ENCODE measurements at regions not wholly inside any gene's neighbourhood (a gene's known extent, or its start where the extent isn't known, plus 50 kb on each side); places are given as distances from the start of the nearest gene placed in this dataset.
A peak's percentile ranks its signal among the peaks of the same experiment; 100 is the strongest.
"Not testable (repeated sequence)": the region's sequence is repeated elsewhere in the genome, so short reads cannot be mapped to it uniquely, and the experiment has no call there.

DNA sequence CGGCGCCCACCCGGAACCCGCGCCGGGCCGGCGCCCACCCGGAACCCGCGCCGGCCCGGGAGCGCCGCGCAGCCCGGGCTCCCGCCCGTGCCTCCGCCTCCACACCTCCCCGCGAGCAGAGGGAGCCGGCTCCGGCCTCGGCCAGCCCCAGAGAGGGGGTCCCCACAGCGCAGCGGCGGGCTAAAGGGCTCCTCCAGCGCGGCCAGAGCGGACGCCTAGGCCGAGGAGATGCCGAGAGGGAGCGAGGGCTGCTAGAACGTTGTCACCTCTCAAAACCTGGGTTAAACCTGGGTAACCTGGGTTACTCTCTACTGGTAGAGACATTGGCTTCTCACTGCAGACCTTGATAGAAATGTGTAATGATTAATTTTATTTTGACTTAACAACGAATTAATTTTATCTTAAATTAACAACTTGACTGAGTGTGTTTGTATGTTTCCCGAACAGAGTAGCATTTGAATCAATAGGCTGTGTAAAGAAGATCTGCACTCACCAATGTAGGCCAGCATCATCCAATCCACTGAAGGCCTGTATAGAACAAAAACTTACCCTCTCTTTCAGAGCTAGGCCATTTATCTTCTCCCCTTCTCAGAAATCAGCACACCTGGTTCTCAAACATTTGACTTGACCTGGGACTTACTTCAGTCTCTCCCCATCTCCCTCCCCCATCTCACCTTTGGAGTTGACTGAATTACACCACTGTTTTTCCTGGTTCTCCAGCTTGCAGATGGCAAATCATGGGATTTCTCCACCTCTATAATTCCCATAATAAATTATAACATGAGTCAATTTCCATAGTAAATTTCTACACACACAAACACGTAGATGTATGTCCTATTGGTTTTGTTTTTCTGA, 242.7 kb downstream of the ASXL3 start:
- TF ChIP-seq, protein P1, sequence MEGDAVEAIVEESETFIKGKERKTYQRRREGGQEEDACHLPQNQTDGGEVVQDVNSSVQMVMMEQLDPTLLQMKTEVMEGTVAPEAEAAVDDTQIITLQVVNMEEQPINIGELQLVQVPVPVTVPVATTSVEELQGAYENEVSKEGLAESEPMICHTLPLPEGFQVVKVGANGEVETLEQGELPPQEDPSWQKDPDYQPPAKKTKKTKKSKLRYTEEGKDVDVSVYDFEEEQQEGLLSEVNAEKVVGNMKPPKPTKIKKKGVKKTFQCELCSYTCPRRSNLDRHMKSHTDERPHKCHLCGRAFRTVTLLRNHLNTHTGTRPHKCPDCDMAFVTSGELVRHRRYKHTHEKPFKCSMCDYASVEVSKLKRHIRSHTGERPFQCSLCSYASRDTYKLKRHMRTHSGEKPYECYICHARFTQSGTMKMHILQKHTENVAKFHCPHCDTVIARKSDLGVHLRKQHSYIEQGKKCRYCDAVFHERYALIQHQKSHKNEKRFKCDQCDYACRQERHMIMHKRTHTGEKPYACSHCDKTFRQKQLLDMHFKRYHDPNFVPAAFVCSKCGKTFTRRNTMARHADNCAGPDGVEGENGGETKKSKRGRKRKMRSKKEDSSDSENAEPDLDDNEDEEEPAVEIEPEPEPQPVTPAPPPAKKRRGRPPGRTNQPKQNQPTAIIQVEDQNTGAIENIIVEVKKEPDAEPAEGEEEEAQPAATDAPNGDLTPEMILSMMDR (IDR thresholded peaks at IDR 0.05; ENCODE audit: insufficient read depth, low read depth, low read length, missing control alignments), result no peak
- DNase-seq (ENCODE audit: low read depth), result no peak
- no peak overlapping the region for H3K4me3 ChIP-seq (ENCODE audit: low read length)

DNA sequence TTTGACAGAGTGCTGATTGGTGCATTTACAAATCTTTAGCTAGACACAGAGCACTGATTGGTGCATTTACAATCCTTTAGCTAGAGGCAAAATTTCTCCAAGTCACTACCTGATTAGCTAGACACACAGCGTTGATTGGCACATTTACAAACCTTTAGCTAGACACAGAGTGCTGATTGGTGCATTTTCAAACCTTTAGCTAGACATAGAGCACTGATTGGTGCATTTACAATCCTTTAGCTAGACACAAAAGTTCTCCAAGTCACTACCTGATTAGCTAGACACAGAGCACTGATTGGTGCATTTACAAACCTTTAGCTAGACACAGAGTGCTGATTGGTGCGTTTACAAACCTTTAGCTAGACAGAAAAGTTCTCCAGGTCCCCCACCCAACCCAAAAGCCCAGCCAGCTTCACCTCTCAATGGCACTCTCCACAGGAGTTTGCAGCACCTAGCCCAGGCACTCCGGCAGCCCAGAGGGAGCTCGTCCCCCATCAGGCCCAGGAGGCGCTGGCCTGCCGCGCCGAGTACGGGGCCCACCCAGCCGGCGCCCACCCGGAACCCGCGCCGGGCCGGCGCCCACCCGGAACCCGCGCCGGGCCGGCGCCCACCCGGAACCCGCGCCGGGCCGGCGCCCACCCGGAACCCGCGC, 241.8 kb downstream of the ASXL3 start:
- DNase-seq (ENCODE audit: low read depth); H3K4me3 ChIP-seq (ENCODE audit: low read length): not testable (repeated sequence)

DNA sequence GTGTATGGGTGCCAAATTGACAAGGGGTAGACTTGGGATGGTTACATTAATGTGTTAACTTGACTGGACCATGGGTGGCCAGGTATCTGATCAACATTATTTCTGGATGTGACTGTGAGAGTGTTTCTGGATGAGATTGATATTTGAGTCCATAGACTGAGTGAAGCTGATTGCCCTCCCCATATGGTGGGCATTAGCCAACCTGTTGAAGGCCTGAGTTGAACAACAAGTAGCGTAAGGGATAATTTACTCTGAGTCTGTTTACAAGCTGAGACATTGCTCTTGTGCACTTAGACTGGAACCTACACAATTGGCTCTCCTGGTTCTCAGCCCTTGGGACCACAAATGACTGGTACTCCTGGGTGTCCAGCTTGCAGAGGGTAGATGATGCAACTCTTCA, 240.1 kb downstream of the ASXL3 start:
- no peak for DNase-seq (ENCODE audit: low read depth)
- TF ChIP-seq, protein P1 (IDR thresholded peaks at IDR 0.05; ENCODE audit: insufficient read depth, low read depth, low read length, missing control alignments), result no peak
- H3K4me3 ChIP-seq (ENCODE audit: low read length), result no peak overlapping the region

DNA sequence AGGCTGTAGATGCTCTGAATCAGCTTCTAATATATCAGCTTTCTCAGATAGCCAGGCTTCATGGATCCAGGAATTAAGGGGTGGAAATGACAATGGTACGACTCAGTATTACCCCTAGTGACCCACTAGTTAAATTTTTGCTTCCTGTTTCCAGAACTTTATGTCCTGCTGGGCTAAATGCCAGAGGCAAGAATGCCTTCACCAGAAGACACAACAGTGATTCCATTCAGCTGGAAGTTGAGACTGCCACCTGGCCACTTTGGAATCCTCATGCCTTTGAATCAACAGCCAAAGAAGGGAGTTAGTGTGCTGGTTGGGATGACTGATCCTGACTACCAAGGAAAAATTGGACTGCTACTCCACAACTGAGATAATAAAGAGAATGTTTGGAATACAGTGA, 239.1 kb downstream of the ASXL3 start:
- H3K4me3 ChIP-seq (ENCODE audit: low read length), result no peak overlapping the region
- peak; percentile 29 for DNase-seq (ENCODE audit: low read depth)
- TF ChIP-seq, protein P1 (IDR thresholded peaks at IDR 0.05; ENCODE audit: insufficient read depth, low read depth, low read length, missing control alignments), result no peak

DNA sequence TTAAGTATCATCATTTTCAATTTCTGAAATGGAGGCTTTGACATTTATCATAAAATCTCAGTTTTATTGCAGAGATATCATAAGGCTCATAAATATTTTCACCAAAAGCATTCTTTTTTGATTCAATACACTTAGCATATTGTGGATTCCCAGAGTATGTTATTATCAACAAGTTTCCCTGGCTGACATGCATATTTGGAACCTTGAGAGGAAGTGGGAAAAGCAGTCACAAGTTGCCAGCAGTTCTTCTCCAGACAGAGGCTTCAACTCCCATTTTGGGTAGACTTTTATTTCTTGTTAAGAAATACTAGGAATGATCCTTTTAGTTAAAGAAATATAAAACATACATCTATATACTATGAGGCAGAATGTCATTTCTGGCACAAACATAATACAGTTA, 236.5 kb downstream of the ASXL3 start:
- TF ChIP-seq, protein P1 (IDR thresholded peaks at IDR 0.05; ENCODE audit: insufficient read depth, low read depth, low read length, missing control alignments), result no peak
- DNase-seq (ENCODE audit: low read depth), result no peak
- no peak overlapping the region for H3K4me3 ChIP-seq (ENCODE audit: low read length)

DNA sequence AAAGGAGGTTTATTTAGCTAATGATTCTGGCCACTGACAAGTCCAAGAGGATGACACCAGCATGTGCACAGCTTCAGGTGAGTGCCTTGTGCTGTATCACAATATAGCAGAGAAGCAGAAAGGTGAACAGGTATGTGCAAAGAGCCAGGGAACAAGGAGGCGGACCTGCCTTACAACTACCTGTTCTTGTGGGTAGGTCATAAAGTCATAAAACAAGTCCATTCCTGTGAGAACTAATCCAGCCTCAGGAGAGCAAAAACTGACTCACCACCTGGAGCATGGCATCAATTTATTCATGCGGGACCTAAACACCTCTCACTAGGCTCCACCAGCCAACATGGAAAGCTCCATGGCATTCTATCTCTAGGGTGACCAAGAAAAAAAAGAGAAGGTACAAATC, 234.2 kb downstream of the ASXL3 start:
- TF ChIP-seq, protein P1 (IDR thresholded peaks at IDR 0.05; ENCODE audit: insufficient read depth, low read depth, low read length, missing control alignments), result no peak
- H3K4me3 ChIP-seq (ENCODE audit: low read length), result no peak overlapping the region
- peak; percentile 95 for DNase-seq (ENCODE audit: low read depth)

DNA sequence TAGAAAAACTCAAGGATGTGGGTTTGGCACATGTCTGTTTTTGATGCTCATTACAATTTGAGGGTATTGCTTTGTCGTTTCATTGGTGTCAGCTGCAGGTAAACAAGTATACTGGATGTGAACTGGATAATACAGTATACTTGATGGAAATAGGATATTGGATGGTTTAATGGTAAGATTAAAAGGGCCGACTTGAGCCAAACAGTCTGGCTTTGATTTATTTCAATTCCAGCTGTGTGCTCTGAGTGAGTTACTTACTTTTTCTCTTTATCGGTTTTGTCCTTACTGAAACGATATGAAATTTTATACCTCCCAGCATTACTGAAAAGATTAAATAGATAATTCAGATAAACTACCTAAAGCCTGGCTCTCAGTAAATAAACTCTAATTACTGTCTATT, 227.6 kb downstream of the ASXL3 start:
- no peak for DNase-seq (ENCODE audit: low read depth)
- TF ChIP-seq, protein P1 (IDR thresholded peaks at IDR 0.05; ENCODE audit: insufficient read depth, low read depth, low read length, missing control alignments), result no peak
- H3K4me3 ChIP-seq (ENCODE audit: low read length), result no peak overlapping the region

Measured in epithelial cell of esophagus (primary cell).